ENCODE measurements at regions not wholly inside any gene's neighbourhood (a gene's known extent, or its start where the extent isn't known, plus 50 kb on each side); places are given as distances from the start of the nearest gene placed in this dataset.

DNA sequence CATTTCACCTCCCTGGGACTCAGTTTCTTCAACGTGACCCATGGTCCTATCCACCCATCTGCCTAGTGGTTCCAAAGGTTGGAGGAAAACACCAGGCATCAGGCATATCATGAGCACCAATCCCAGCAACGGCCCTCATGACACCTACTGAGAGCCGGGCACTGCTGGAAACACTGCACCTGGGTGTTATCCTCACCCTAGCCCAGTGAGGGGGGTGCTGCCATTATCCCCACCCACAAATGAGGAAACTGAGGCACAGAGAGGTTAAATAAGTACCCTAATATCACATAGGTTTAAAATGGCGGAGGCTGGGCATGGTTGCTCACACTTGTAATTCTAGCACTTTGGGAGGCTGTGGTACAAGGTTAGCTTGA lies 206.9 kb downstream of the MATN1 start:
- TF ChIP-seq EZH2 (IDR thresholded peaks at IDR 0.05) (no peak), POLR2A (IDR thresholded peaks at IDR 0.05; ENCODE audit: borderline replicate concordance, extremely low read depth, insufficient read depth, insufficient read length) (no peak), SP1 (IDR thresholded peaks at IDR 0.05; ENCODE audit: low read depth) (no peak)
- TF ChIP-seq, protein P1, sequence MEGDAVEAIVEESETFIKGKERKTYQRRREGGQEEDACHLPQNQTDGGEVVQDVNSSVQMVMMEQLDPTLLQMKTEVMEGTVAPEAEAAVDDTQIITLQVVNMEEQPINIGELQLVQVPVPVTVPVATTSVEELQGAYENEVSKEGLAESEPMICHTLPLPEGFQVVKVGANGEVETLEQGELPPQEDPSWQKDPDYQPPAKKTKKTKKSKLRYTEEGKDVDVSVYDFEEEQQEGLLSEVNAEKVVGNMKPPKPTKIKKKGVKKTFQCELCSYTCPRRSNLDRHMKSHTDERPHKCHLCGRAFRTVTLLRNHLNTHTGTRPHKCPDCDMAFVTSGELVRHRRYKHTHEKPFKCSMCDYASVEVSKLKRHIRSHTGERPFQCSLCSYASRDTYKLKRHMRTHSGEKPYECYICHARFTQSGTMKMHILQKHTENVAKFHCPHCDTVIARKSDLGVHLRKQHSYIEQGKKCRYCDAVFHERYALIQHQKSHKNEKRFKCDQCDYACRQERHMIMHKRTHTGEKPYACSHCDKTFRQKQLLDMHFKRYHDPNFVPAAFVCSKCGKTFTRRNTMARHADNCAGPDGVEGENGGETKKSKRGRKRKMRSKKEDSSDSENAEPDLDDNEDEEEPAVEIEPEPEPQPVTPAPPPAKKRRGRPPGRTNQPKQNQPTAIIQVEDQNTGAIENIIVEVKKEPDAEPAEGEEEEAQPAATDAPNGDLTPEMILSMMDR (IDR thresholded peaks at IDR 0.05 in 2 of 3, conservative IDR thresholded peaks at IDR 0.05 in 1 of 3; ENCODE audit: borderline replicate concordance in 1 of 3, insufficient read depth in 1 of 3, low read depth in 2 of 3, low read length in 2 of 3): no peak
- TF ChIP-seq, protein P2, sequence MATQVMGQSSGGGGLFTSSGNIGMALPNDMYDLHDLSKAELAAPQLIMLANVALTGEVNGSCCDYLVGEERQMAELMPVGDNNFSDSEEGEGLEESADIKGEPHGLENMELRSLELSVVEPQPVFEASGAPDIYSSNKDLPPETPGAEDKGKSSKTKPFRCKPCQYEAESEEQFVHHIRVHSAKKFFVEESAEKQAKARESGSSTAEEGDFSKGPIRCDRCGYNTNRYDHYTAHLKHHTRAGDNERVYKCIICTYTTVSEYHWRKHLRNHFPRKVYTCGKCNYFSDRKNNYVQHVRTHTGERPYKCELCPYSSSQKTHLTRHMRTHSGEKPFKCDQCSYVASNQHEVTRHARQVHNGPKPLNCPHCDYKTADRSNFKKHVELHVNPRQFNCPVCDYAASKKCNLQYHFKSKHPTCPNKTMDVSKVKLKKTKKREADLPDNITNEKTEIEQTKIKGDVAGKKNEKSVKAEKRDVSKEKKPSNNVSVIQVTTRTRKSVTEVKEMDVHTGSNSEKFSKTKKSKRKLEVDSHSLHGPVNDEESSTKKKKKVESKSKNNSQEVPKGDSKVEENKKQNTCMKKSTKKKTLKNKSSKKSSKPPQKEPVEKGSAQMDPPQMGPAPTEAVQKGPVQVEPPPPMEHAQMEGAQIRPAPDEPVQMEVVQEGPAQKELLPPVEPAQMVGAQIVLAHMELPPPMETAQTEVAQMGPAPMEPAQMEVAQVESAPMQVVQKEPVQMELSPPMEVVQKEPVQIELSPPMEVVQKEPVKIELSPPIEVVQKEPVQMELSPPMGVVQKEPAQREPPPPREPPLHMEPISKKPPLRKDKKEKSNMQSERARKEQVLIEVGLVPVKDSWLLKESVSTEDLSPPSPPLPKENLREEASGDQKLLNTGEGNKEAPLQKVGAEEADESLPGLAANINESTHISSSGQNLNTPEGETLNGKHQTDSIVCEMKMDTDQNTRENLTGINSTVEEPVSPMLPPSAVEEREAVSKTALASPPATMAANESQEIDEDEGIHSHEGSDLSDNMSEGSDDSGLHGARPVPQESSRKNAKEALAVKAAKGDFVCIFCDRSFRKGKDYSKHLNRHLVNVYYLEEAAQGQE (IDR thresholded peaks at IDR 0.05; ENCODE audit: low read depth): no peak

All from HCT116 (cell line).